ENCODE measurements at regions not wholly inside any gene's neighbourhood (a gene's known extent, or its start where the extent isn't known, plus 50 kb on each side); places are given as distances from the start of the nearest gene placed in this dataset.

- H3K9ac ChIP-seq (ENCODE audit: low read length) = no peak overlapping the region
- no peaks in the 10 kb centered on the region for H3K27me3 ChIP-seq (ENCODE audit: low read depth, low read length)
- TF ChIP-seq CTCF (IDR thresholded peaks at IDR 0.05; ENCODE audit: low read depth, low read length) (no peak), EZH2phosphoT487 (IDR thresholded peaks at IDR 0.05; ENCODE audit: low read depth) (no peak)
- H3K4me3 ChIP-seq (ENCODE audit: low read length) = no peak overlapping the region
- no peaks in the 10 kb centered on the region for H4K20me1 ChIP-seq (ENCODE audit: insufficient read depth, low read length)
- no peak overlapping the region for H2AFZ ChIP-seq (ENCODE audit: low read depth, low read length)
- H3K36me3 ChIP-seq (replicated peaks; ENCODE audit: low read depth, low read length) = no peaks in the 10 kb centered on the region
- H3K79me2 ChIP-seq (ENCODE audit: low read length) = no peaks in the 10 kb centered on the region
- no peak overlapping the region for H3K27ac ChIP-seq (ENCODE audit: low read length)
- peaks cover 3% of the 10 kb centered on the region; the same call in 1 of the 2 replicates for H3K4me1 ChIP-seq (ENCODE audit: low read length)
- H3K4me2 ChIP-seq (ENCODE audit: low read length) = no peak overlapping the region
- no peaks in the 10 kb centered on the region for H3K9me3 ChIP-seq (ENCODE audit: insufficient read depth, low read length)
Measured at GRCh38 chr13:68099631-68100030, 869.5 kb upstream of the PCDH9 start.

- no peaks in the 10 kb centered on the region for H3K79me2 ChIP-seq (ENCODE audit: low read length)
- TF ChIP-seq CTCF (IDR thresholded peaks at IDR 0.05; ENCODE audit: low read depth, low read length) = no peak
- TF ChIP-seq EZH2phosphoT487 (IDR thresholded peaks at IDR 0.05; ENCODE audit: low read depth) = no peak
- no peak overlapping the region for H3K4me2 ChIP-seq (ENCODE audit: low read length)
- no peaks in the 10 kb centered on the region for H3K9me3 ChIP-seq (ENCODE audit: insufficient read depth, low read length)
- no peak overlapping the region for H3K9ac ChIP-seq (ENCODE audit: low read length)
- H3K4me3 ChIP-seq (ENCODE audit: low read length) = no peak overlapping the region
- H3K27me3 ChIP-seq (ENCODE audit: low read depth, low read length) = no peaks in the 10 kb centered on the region
- H3K4me1 ChIP-seq (ENCODE audit: low read length) = peaks cover 5% of the 10 kb centered on the region; the same call in 1 of the 2 replicates
- no peak overlapping the region for H3K27ac ChIP-seq (ENCODE audit: low read length)
- H2AFZ ChIP-seq (ENCODE audit: low read depth, low read length) = no peak overlapping the region
- H4K20me1 ChIP-seq (ENCODE audit: insufficient read depth, low read length) = no peaks in the 10 kb centered on the region
- no peaks in the 10 kb centered on the region for H3K36me3 ChIP-seq (replicated peaks; ENCODE audit: low read depth, low read length)
Measured at GRCh38 chr13:68081061-68081460, 850.9 kb upstream of the PCDH9 start.

- TF ChIP-seq CTCF (IDR thresholded peaks at IDR 0.05; ENCODE audit: low read depth, low read length) (no peak), EZH2phosphoT487 (IDR thresholded peaks at IDR 0.05; ENCODE audit: low read depth) (no peak)
- H3K27ac ChIP-seq (ENCODE audit: low read length) = no peak overlapping the region
- H3K4me2 ChIP-seq (ENCODE audit: low read length) = no peak overlapping the region
- no peaks in the 10 kb centered on the region for H3K79me2 ChIP-seq (ENCODE audit: low read length)
- no peak overlapping the region for H3K4me3 ChIP-seq (ENCODE audit: low read length)
- H3K9ac ChIP-seq (ENCODE audit: low read length) = no peak overlapping the region
- no peaks in the 10 kb centered on the region for H3K36me3 ChIP-seq (replicated peaks; ENCODE audit: low read depth, low read length)
- peaks cover 5% of the 10 kb centered on the region; the same call in 1 of the 2 replicates for H3K4me1 ChIP-seq (ENCODE audit: low read length)
- H2AFZ ChIP-seq (ENCODE audit: low read depth, low read length) = no peak overlapping the region
- no peaks in the 10 kb centered on the region for H3K9me3 ChIP-seq (ENCODE audit: insufficient read depth, low read length)
- H3K27me3 ChIP-seq (ENCODE audit: low read depth, low read length) = no peaks in the 10 kb centered on the region
- no peaks in the 10 kb centered on the region for H4K20me1 ChIP-seq (ENCODE audit: insufficient read depth, low read length)
Measured at GRCh38 chr13:68078874-68079273, 848.7 kb upstream of the PCDH9 start.

- Histone ChIP-seq H2AFZ (ENCODE audit: low read depth, low read length) (no peak overlapping the region), H3K4me1 (ENCODE audit: low read length) (peaks cover 5% of the 10 kb centered on the region; the same call in 1 of the 2 replicates)
- no peak for TF ChIP-seq EZH2phosphoT487 (IDR thresholded peaks at IDR 0.05; ENCODE audit: low read depth)
- TF ChIP-seq CTCF (IDR thresholded peaks at IDR 0.05; ENCODE audit: low read depth, low read length) = no peak
Measured at GRCh38 chr13:68078469-68078868, 848.3 kb upstream of the PCDH9 start.

More at GRCh38 chr13:68078469-68078868, 848.3 kb upstream of the PCDH9 start:
- Histone ChIP-seq H3K36me3 (replicated peaks; ENCODE audit: low read depth, low read length) (no peaks in the 10 kb centered on the region), H3K27ac (ENCODE audit: low read length) (no peak overlapping the region), H3K9me3 (ENCODE audit: insufficient read depth, low read length) (no peaks in the 10 kb centered on the region), H3K4me2 (ENCODE audit: low read length) (no peak overlapping the region), H3K4me3 (ENCODE audit: low read length) (no peak overlapping the region), H3K27me3 (ENCODE audit: low read depth, low read length) (no peaks in the 10 kb centered on the region), H4K20me1 (ENCODE audit: insufficient read depth, low read length) (no peaks in the 10 kb centered on the region), H3K9ac (ENCODE audit: low read length) (no peak overlapping the region), H3K79me2 (ENCODE audit: low read length) (no peaks in the 10 kb centered on the region)
